Ovary (tissue), 7 donors: ENCODE measurements at regions not wholly inside any gene's neighbourhood (a gene's known extent, or its start where the extent isn't known, plus 50 kb on each side); places are given as distances from the start of the nearest gene placed in this dataset.

Experiments used
- DNase-seq, 5 donors: peaks; one replicate each; pipeline ENCODE4 v3.0.0-alpha.2; 2019 to 2020
- H3K27ac ChIP-seq, 2 donors: fragments of 200-600 bp; one replicate each; pipeline versions ENCODE4 v1.5.1 to v1.8.0; 2019 to 2022
- H3K27me3 ChIP-seq: fragments of 200-600 bp; one replicate; pipeline ENCODE4 v1.8.0; 2022
- H3K36me3 ChIP-seq: fragments of 200-600 bp; sonication (generic); one replicate; pipeline ENCODE4 v1.5.1; 2019
- H3K4me1 ChIP-seq: one replicate; pipeline ENCODE4 v1.8.1; 2013; ENCODE audit warnings: mild to moderate bottlenecking, moderate library complexity; ENCODE audit not compliant: insufficient read depth
- H3K4me3 ChIP-seq: fragments of 200-600 bp; sonication (generic); one replicate; pipeline ENCODE4 v1.5.1; 2017
- H3K9me3 ChIP-seq, 2 donors: fragments of 200-600 bp in 1 of 2; sonication (generic) in 1 of 2; one replicate each; pipeline versions ENCODE4 v1.5.1 to v1.8.1; 2013 to 2019; ENCODE audit warnings: mild to moderate bottlenecking in 1 of 2, moderate library complexity in 1 of 2
- CTCF ChIP-seq, 3 donors: fragments of 450-650 bp in 2 of 3; fragments of 200-600 bp in 1 of 3; IDR thresholded peaks; one replicate each; pipeline versions ENCODE4 v1.5.1 to v1.8.0; 2016 to 2022; ENCODE audit warnings: antibody characterized with exemption in 3 of 3, mild to moderate bottlenecking in 1 of 3
- EP300 ChIP-seq: sonication (generic); formaldehyde crosslinking; IDR thresholded peaks from one replicate; pipeline ENCODE4 v1.6.1; 2017; ENCODE audit warnings: antibody characterized with exemption
- POLR2A ChIP-seq: fragments of 450-650 bp; IDR thresholded peaks from one replicate; pipeline ENCODE4 v1.6.1; 2017; ENCODE audit warnings: antibody characterized with exemption, mild to moderate bottlenecking, moderate library complexity
- WGBS, 3 donors: extraction: QIAGEN DNeasy Blood & Tissue Kit in 1 of 3; methylation state at CpG; one replicate each; pipeline versions ENCODE4 v1.1.5 to v1.1.7; 2013 to 2017; 5-methylcytosine and 5-hydroxymethylcytosine counted together
- intact Hi-C, 4 donors: fragments of 100-400 bp; cut with DNase I; formaldehyde crosslinking; loops; one replicate each; pipeline versions ENCODE4 v1.11.0 to v1.15.1; 2022 to 2023
- donor health status: DM: no; HTN: no; CAD: no; lungs with moderate emphysema.
- donor health status: DM: no; HTN: no; CAD: no.
- donor health status: Bipolar disorder and iron deficiency.
- donor health status: DM: no; HTN: no; CAD: no.
- donor health status: DM: yes; HTN: yes; CAD: no.

- Histone ChIP-seq H3K4me1 (no peaks in the 10 kb centered on the region), H3K27me3 (no peaks in the 10 kb centered on the region), H3K9me3 (no peaks in the 10 kb centered on the region), H3K4me3 (no peak overlapping the region), H3K36me3 (no peaks in the 10 kb centered on the region), H3K27ac (no peak overlapping the region)
- no peak for TF ChIP-seq CTCF (IDR thresholded peaks at IDR 0.05)
- TF ChIP-seq EP300, result no peak
- no peak for TF ChIP-seq POLR2A
- intact Hi-C loops, result no loop called here
- no peak for DNase-seq
- WGBS, 3 donors, result 80 to 89% (median 83%) methylated on average over 10 of the region's 10 CpGs
Measured at GRCh38 chr17:79443026-79443425, 167.8 kb downstream of the RBFOX3 start.

GRCh38 chr17:79441356-79442160, 169.3 kb downstream of the RBFOX3 start:
- intact Hi-C loops, result no loop called here
- H3K4me1 ChIP-seq, result no peaks in the 10 kb centered on the region
- no peak overlapping the region for H3K27ac ChIP-seq
- TF ChIP-seq CTCF (IDR thresholded peaks at IDR 0.05) (no peak), EP300 (no peak), POLR2A (no peak)
- H3K36me3 ChIP-seq, result no peaks in the 10 kb centered on the region
- no peak for DNase-seq
- WGBS, 3 donors, result 62 to 70% (median 64%) methylated on average over 15 of the region's 15 CpGs
- no peak overlapping the region for H3K4me3 ChIP-seq
- H3K9me3 ChIP-seq, result no peaks in the 10 kb centered on the region
- no peaks in the 10 kb centered on the region for H3K27me3 ChIP-seq

GRCh38 chr17:79440251-79440650, 170.6 kb downstream of the RBFOX3 start:
- H3K9me3 ChIP-seq, result no peaks in the 10 kb centered on the region
- intact Hi-C loops, result no loop called here
- H3K27ac ChIP-seq, result no peak overlapping the region
- no peak for DNase-seq
- no peak for TF ChIP-seq POLR2A
- TF ChIP-seq EP300, result no peak
- 80 to 83% (median 82%) methylated on average over 14 of the region's 14 CpGs for WGBS, 3 donors
- H3K36me3 ChIP-seq, result no peaks in the 10 kb centered on the region
- no peaks in the 10 kb centered on the region for H3K4me1 ChIP-seq
- no peak overlapping the region for H3K4me3 ChIP-seq
- H3K27me3 ChIP-seq, result no peaks in the 10 kb centered on the region

GRCh38 chr17:79439493-79439892, 171.4 kb downstream of the RBFOX3 start:
- no peaks in the 10 kb centered on the region for H3K9me3 ChIP-seq
- H3K27ac ChIP-seq, result no peak overlapping the region
- no peaks in the 10 kb centered on the region for H3K36me3 ChIP-seq
- no peaks in the 10 kb centered on the region for H3K27me3 ChIP-seq
- intact Hi-C loops, result no loop called here
- TF ChIP-seq CTCF (IDR thresholded peaks at IDR 0.05) (no peak), POLR2A (no peak), EP300 (no peak)
- 89 to 92% (median 90%) methylated on average over 6 of the region's 6 CpGs for WGBS, 3 donors
- no peak overlapping the region for H3K4me3 ChIP-seq
- H3K4me1 ChIP-seq, result no peaks in the 10 kb centered on the region
- no peak for DNase-seq
